ENCODE measurements at regions not wholly inside any gene's neighbourhood (a gene's known extent, or its start where the extent isn't known, plus 50 kb on each side); places are given as distances from the start of the nearest gene placed in this dataset.

DNA sequence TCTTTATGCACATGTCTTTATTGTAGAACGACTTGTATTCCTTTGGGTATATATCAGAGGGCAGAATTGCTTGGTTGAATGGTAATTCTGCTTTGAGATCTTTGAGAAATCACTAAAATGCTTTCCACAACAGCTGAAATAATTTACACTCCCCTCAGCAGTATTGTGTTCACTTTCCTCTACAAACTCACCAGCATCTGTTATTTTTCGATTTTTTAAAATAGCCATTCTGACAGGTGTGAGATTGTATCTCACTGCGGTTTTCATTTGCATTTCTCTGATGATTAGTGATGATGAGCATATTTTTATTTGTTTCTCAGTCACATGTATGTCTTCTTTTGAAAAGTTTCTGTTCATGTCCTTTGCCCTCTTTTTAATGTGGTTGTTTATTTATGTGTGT, 459.8 kb downstream of the PABPC4L start:
- Histone ChIP-seq H3K4me1 (no peaks in the 10 kb centered on the region), H3K36me3 (no peaks in the 10 kb centered on the region), H3K27me3 (no peaks in the 10 kb centered on the region), H3K9me3 (no peaks in the 10 kb centered on the region), H3K27ac (no peak overlapping the region), H3K4me3 (no peak overlapping the region)
- DNase-seq, result no peak
- intact Hi-C loops (cut with DNase I), result no loop called here
- 70 to 74% methylated on average over 3 of the region's 3 CpGs for WGBS, 2 donors
- TF ChIP-seq, protein P1, sequence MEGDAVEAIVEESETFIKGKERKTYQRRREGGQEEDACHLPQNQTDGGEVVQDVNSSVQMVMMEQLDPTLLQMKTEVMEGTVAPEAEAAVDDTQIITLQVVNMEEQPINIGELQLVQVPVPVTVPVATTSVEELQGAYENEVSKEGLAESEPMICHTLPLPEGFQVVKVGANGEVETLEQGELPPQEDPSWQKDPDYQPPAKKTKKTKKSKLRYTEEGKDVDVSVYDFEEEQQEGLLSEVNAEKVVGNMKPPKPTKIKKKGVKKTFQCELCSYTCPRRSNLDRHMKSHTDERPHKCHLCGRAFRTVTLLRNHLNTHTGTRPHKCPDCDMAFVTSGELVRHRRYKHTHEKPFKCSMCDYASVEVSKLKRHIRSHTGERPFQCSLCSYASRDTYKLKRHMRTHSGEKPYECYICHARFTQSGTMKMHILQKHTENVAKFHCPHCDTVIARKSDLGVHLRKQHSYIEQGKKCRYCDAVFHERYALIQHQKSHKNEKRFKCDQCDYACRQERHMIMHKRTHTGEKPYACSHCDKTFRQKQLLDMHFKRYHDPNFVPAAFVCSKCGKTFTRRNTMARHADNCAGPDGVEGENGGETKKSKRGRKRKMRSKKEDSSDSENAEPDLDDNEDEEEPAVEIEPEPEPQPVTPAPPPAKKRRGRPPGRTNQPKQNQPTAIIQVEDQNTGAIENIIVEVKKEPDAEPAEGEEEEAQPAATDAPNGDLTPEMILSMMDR (IDR thresholded peaks at IDR 0.05), result no peak
- no peak for TF ChIP-seq POLR2A (IDR thresholded peaks at IDR 0.05)

DNA sequence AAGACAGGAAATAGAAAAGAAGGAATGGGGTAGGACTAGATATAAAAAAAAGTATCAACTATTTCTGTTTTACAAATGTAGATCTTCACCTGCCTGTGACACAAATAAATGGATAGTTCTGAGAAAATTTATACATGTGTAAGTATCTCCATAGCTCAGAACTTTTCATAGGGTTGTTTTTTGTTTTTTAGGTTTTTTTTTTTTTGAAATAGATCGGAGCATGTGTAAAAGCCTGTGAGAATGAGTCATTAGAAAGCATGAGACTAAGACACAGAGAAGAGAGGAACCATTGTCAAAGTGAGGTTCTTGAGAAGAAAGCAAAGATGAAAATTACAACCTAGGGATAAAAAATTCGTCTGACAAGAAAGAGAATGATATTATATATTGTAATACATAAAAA, 481.6 kb downstream of the PABPC4L start:
- Histone ChIP-seq H3K36me3 (no peaks in the 10 kb centered on the region), H3K27me3 (no peaks in the 10 kb centered on the region), H3K27ac (no peak overlapping the region), H3K4me3 (no peak overlapping the region), H3K9me3 (no peaks in the 10 kb centered on the region), H3K4me1 (no peaks in the 10 kb centered on the region)
- intact Hi-C loops (cut with DNase I), result no loop called here
- no peak for DNase-seq
- TF ChIP-seq POLR2A (IDR thresholded peaks at IDR 0.05), result no peak
- TF ChIP-seq, protein P1 (IDR thresholded peaks at IDR 0.05), result no peak
- 46 to 50% methylated on average over 2 of the region's 2 CpGs for WGBS, 2 donors

DNA sequence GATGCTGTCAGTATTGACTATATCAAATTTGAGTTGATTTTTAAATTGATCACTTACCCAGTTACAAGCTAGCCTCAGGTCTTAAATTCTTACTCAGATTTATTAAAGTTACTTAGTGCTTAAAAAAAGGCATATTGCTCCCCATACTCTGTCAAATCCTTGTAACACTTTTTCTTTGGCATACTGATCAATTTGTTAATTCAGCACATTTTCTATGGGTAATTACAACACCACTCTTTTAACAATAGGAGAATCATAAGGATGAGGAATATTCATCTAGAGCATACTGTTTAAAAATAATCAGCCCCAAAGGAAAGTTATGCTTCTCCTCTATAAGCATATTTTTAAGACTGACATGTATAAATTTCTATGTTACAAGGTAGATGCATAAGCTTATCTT, 482.5 kb downstream of the PABPC4L start:
- H3K9me3 ChIP-seq, result no peaks in the 10 kb centered on the region
- no peaks in the 10 kb centered on the region for H3K27me3 ChIP-seq
- no peaks in the 10 kb centered on the region for H3K4me1 ChIP-seq
- H3K27ac ChIP-seq, result no peak overlapping the region
- no peak for DNase-seq
- H3K4me3 ChIP-seq, result no peak overlapping the region
- intact Hi-C loops (cut with DNase I), result no loop called here
- no peaks in the 10 kb centered on the region for H3K36me3 ChIP-seq
- no peak for TF ChIP-seq POLR2A (IDR thresholded peaks at IDR 0.05)
- TF ChIP-seq, protein P1 (IDR thresholded peaks at IDR 0.05), result no peak

DNA sequence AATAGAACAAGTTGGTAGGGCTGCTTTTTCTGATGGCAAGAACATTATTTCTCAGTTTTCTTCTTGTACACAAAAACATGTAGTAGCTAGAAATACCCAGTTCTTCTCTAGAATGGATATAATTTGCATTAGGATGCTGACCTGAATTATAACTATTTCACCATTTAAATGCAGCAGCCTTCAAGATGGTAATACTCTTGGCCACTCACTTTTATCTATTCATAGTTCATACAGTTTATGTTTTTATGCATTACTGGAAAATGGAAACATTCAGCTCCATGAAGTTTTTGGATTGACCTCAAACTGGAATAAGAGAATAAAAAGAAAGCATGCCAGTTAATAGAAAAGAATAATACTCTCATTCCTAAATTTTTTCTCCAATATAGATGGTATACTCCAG, 487.4 kb downstream of the PABPC4L start:
- H3K4me3 ChIP-seq, result no peak overlapping the region
- H3K4me1 ChIP-seq, result no peaks in the 10 kb centered on the region
- H3K36me3 ChIP-seq, result no peaks in the 10 kb centered on the region
- no peaks in the 10 kb centered on the region for H3K9me3 ChIP-seq
- H3K27ac ChIP-seq, result no peak overlapping the region
- no peaks in the 10 kb centered on the region for H3K27me3 ChIP-seq
- no peak for DNase-seq
- intact Hi-C loops (cut with DNase I), result no loop called here
- TF ChIP-seq, protein P1 (IDR thresholded peaks at IDR 0.05), result no peak
- TF ChIP-seq POLR2A (IDR thresholded peaks at IDR 0.05), result no peak

DNA sequence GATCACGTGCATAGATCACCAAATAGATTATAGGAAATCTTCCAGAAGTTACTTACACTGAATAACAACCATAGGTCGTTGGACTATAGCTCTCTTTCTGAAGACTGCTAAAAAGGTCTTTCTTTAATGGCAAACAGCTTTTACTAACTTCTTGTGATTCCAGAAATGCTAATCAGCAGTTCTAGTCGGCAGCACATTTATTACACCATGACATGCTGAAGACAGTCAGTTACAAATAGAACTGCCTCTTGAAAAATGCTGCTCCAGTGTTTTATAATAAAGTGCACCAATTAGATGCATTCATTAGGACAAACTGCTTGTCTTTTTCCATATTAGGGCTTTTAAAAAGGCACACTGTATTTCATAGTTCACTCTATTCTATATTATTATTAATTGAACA, 488.2 kb downstream of the PABPC4L start:
- intact Hi-C loops (cut with DNase I), result no loop called here
- no peaks in the 10 kb centered on the region for H3K4me1 ChIP-seq
- WGBS, 2 donors, result 38 to 43% methylated on average over 3 of the region's 3 CpGs

More for the DNA sequence above, 488.2 kb downstream of the PABPC4L start:
- H3K9me3 ChIP-seq, result no peaks in the 10 kb centered on the region
- DNase-seq, result no peak
- no peaks in the 10 kb centered on the region for H3K36me3 ChIP-seq
- H3K27me3 ChIP-seq, result no peaks in the 10 kb centered on the region
- H3K27ac ChIP-seq, result no peak overlapping the region
- H3K4me3 ChIP-seq, result no peak overlapping the region
- no peak for TF ChIP-seq POLR2A (IDR thresholded peaks at IDR 0.05)
- TF ChIP-seq, protein P1 (IDR thresholded peaks at IDR 0.05), result no peak
